MM.1S (cell line): ENCODE measurements at regions not wholly inside any gene's neighbourhood (a gene's known extent, or its start where the extent isn't known, plus 50 kb on each side); places are given as distances from the start of the nearest gene placed in this dataset.

Experiments
- DNase-seq: peaks from one replicate; pipeline ENCODE4 v3.0.0-alpha.2; 2015
- H2AFZ ChIP-seq: fragments of 300-600 bp; sonication (generic); 2 replicates; pipeline ENCODE4 v1.6.0; 2016; ENCODE audit warnings: antibody characterized with exemption, low read length
- H3F3A ChIP-seq: fragments of 300-600 bp; sonication (generic); 2 replicates; pipeline ENCODE4 v1.6.1; 2016; ENCODE audit warnings: mild to moderate bottlenecking, antibody characterized with exemption, low read length, moderate library complexity, mixed read lengths; ENCODE audit not compliant: insufficient read depth
- H3K27ac ChIP-seq: fragments of 300-600 bp; sonication (generic); 2 replicates; pipeline ENCODE4 v1.5.1; 2016; ENCODE audit warnings: mild to moderate bottlenecking, low read length
- H3K27me3 ChIP-seq: fragments of 300-600 bp; sonication (generic); replicated peaks from 2 replicates; pipeline ENCODE4 v1.6.0; 2016; ENCODE audit warnings: low read length; ENCODE audit not compliant: insufficient read depth
- H3K36me3 ChIP-seq: fragments of 300-600 bp; sonication (generic); replicated peaks from 2 replicates; pipeline ENCODE4 v1.6.1; 2016; ENCODE audit warnings: mild to moderate bottlenecking, low read length, mixed read lengths; ENCODE audit not compliant: insufficient read depth
- H3K4me1 ChIP-seq: fragments of 300-600 bp; sonication (generic); 2 replicates; pipeline ENCODE4 v1.6.1; 2016; ENCODE audit warnings: low read length, mixed read lengths
- H3K4me2 ChIP-seq: fragments of 300-600 bp; sonication (generic); 2 replicates; pipeline ENCODE4 v1.6.0; 2016; ENCODE audit warnings: low read depth, low read length
- H3K4me3 ChIP-seq: fragments of 300-600 bp; sonication (generic); 2 replicates; pipeline ENCODE4 v1.5.1; 2016; ENCODE audit warnings: low read length, mixed read lengths
- H3K79me2 ChIP-seq: fragments of 300-600 bp; sonication (generic); 2 replicates; pipeline ENCODE4 v1.6.1; 2016; ENCODE audit warnings: mixed run types, low read length, mixed read lengths
- H3K9ac ChIP-seq: fragments of 300-600 bp; sonication (generic); 2 replicates; pipeline ENCODE4 v1.6.1; 2016; ENCODE audit warnings: low read length, mixed read lengths
- H3K9me2 ChIP-seq: fragments of 300-600 bp; sonication (generic); replicated peaks from 2 replicates; pipeline ENCODE4 v1.6.1; 2016; ENCODE audit warnings: mild to moderate bottlenecking, low read length, mixed read lengths; ENCODE audit not compliant: insufficient read depth
- H3K9me3 ChIP-seq: fragments of 300-600 bp; sonication (generic); replicated peaks from 2 replicates; pipeline ENCODE4 v1.6.1; 2016; ENCODE audit warnings: mild to moderate bottlenecking, low read length, mixed read lengths; ENCODE audit not compliant: insufficient read depth
- H4K20me1 ChIP-seq: fragments of 300-600 bp; sonication (generic); 2 replicates; pipeline ENCODE4 v1.6.1; 2016; ENCODE audit warnings: mild to moderate bottlenecking, low read length, moderate library complexity, mixed read lengths; ENCODE audit not compliant: insufficient read depth
- CTCF ChIP-seq: fragments of 300-600 bp; sonication (generic); IDR thresholded peaks from 2 replicates; pipeline ENCODE4 v1.5.1; 2016; ENCODE audit warnings: antibody characterized with exemption, low read length, mixed read lengths
- EZH2 ChIP-seq: fragments of 300-600 bp; sonication (generic); optimal IDR thresholded peaks from 2 replicates; pipeline ENCODE3; 2017; ENCODE audit warnings: low read depth, mild to moderate bottlenecking, antibody characterized with exemption, low read length, mixed read lengths
- EZH2phosphoT487 ChIP-seq: fragments of 300-600 bp; sonication (generic); IDR thresholded peaks from 2 replicates; pipeline ENCODE4 v1.6.1; 2018; ENCODE audit warnings: antibody characterized with exemption, low read length

GRCh38 chr5:8474569-8474930 is 605.6 kb downstream of the MTRR start:
- Histone ChIP-seq H4K20me1 (no peaks in the 10 kb centered on the region), H3K9me3 (no peaks in the 10 kb centered on the region), H3K27me3 (no peaks in the 10 kb centered on the region), H3K9ac (no peak overlapping the region), H3K4me2 (no peak overlapping the region), H3K36me3 (no peaks in the 10 kb centered on the region), H3K9me2 (no peaks in the 10 kb centered on the region), H3F3A (no peaks in the 10 kb centered on the region), H3K4me1 (no peaks in the 10 kb centered on the region), H3K4me3 (no peak overlapping the region), H3K27ac (no peak overlapping the region), H3K79me2 (no peaks in the 10 kb centered on the region), H2AFZ (no peak overlapping the region)
- no peak for TF ChIP-seq CTCF
- TF ChIP-seq EZH2phosphoT487 = no peak
- TF ChIP-seq EZH2 = no peak
- no peak for DNase-seq

- no peaks in the 10 kb centered on the region for H3K79me2 ChIP-seq
- no peak overlapping the region for H3K27ac ChIP-seq
- no peaks in the 10 kb centered on the region for H3K9me3 ChIP-seq
- H3K4me1 ChIP-seq = no peaks in the 10 kb centered on the region
- no peak overlapping the region for H2AFZ ChIP-seq
- TF ChIP-seq EZH2 (no peak), EZH2phosphoT487 (no peak), CTCF (no peak)
- no peaks in the 10 kb centered on the region for H3F3A ChIP-seq
- no peak overlapping the region for H3K4me3 ChIP-seq
- H3K36me3 ChIP-seq = no peaks in the 10 kb centered on the region
- no peaks in the 10 kb centered on the region for H3K9me2 ChIP-seq
- H3K27me3 ChIP-seq = no peaks in the 10 kb centered on the region
- DNase-seq = no peak
- H3K4me2 ChIP-seq = no peak overlapping the region
- H3K9ac ChIP-seq = no peak overlapping the region
- H4K20me1 ChIP-seq = no peaks in the 10 kb centered on the region
Observed at GRCh38 chr5:8478326-8478725, 609.4 kb downstream of the MTRR start.

- no peak for DNase-seq
- no peak overlapping the region for H3K4me2 ChIP-seq
- H3K27ac ChIP-seq = no peak overlapping the region
- H3K9me2 ChIP-seq = no peaks in the 10 kb centered on the region
- no peaks in the 10 kb centered on the region for H3K27me3 ChIP-seq
- H2AFZ ChIP-seq = no peak overlapping the region
- H3K79me2 ChIP-seq = no peaks in the 10 kb centered on the region
- no peaks in the 10 kb centered on the region for H3F3A ChIP-seq
- no peak overlapping the region for H3K4me3 ChIP-seq
- H3K4me1 ChIP-seq = no peaks in the 10 kb centered on the region
- H4K20me1 ChIP-seq = no peaks in the 10 kb centered on the region
- TF ChIP-seq EZH2phosphoT487 = no peak
- TF ChIP-seq EZH2 = no peak
- TF ChIP-seq CTCF = no peak
- no peak overlapping the region for H3K9ac ChIP-seq
- H3K36me3 ChIP-seq = no peaks in the 10 kb centered on the region
- no peaks in the 10 kb centered on the region for H3K9me3 ChIP-seq
Observed at GRCh38 chr5:8481007-8481406, 612.1 kb downstream of the MTRR start.
